ENCODE measurements at regions not wholly inside any gene's neighbourhood (a gene's known extent, or its start where the extent isn't known, plus 50 kb on each side); places are given as distances from the start of the nearest gene placed in this dataset.
"Not testable (repeated sequence)": the region's sequence is repeated elsewhere in the genome, so short reads cannot be mapped to it uniquely, and the experiment has no call there.

DNA sequence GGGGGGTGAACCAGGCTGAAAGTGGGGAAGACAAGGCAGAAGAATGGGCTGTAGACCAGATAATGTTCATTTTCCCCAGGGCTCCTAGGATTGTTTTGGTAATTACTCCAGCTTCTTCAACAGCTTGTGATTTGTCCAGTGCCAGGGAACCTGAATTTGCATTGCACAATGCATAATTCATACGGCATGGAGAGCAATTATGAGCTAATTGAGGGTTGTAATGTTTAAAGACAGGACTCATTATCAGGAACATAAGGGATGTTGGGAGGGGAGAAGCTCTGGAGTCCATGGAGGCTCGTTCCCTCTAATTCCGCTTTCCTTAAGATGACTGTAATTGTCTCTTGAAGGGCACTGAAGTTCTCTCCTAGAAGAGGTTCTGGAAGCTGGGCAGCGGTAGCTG is 405.0 kb upstream of the ZMIZ1 start:
- no peak for DNase-seq

DNA sequence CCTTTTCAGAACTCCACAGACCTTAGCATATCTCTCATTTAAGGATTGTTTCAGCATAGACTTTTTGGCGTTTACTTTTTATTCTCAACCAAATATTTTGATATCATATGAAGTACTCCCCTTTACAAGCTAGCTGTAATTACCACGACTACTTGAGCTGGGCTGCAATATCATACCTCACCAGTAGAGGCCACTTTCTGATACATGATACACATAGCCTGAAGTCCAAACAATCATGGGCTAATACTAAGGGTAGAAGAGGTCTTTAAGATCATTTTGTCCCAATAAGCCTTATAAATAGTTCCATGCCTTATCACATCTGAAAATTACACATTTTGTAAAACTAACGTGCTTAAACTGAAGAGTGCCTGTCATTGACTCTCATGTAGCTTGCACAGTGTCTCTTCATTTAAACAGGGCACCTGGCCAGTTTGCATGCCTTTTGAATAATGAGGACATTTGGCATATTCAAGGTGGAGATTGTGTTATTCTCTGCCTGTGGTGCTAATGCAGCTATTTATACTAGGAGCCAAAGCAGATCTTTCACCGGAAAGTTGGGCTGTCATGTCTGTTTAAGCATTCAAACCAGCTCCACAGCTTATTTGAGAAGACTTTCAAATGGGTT is 403.7 kb upstream of the ZMIZ1 start:
- DNase-seq, result no peak

DNA sequence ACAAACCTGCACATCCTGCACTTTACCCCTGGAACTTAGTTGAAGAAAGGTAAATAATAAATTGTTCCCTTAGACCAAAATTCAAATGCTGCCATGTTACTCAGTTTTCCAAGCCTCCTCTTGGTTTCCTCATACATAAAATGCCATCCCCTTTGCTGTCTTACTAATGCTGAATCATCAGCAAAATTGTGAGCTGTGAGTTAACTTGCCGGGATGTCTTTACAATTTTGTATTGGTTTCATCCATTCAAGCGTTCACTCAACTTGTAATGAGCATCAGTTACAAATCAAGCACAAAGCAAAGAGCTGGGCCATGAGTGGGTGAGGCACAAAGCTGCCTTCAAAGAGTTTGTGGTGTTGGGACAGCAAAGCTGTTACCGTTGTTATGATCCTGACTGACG is 395.8 kb upstream of the ZMIZ1 start:
- DNase-seq, result no peak

DNA sequence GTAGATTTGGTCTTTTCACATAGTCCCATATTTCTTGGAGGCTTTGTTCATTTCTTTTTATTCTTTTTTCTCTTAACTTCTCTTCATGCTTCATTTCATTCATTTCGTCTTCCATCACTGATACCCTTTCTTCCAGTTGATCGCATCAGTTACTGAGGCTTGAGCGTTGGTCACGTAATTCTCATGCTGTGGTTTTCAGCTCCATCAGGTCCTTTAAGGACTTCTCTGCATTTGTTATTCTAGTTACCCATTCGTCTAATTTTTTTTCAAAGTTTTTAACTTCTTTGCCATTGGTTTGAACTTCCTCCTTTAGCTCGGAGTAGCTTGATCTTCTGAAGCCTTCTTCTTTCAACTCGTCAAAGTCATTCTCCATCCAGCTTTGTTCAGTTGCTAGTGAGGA is 387.6 kb upstream of the ZMIZ1 start:
- DNase-seq, result not testable (repeated sequence)

DNA sequence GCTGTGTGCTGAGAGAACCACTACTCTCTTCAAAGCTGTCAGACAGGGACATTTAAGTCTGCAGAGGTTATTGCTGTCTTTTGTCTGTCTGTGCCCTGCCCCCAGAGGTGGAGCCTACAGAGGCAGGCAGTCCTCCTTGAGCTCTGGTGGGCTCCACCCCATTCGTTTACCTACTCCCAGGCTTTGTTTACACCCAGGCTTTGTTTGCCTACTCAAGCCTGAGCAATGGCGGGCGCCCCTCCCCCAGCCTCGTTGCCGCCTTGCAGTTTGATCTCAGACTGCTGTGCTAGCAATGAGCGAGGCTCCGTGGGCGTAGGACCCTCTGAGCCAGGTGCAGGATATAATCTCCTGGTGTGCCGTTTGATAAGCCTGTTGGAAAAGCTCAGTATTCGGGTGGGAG is 386.8 kb upstream of the ZMIZ1 start:
- not testable (repeated sequence) for DNase-seq

DNA sequence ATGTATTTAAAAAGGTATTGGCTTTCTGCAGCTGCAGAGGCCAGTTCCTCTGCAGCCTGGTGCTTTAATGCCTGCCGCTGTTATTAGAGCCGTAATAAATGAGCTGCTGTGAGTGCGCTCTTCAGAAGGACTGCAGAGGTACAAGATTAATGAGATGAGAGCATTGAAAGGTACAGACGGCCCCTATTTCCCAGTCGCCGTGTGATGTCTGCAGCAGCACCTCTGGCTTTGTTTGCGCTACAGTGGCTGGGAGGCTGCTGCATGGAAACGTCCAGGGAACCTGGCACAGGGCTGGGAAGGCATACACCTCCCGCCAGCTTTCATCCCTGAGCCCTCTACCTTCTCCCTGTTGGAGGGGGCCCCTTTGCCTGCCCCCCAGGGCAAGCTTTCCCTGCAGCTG is 383.8 kb upstream of the ZMIZ1 start:
- no peak for DNase-seq

DNA sequence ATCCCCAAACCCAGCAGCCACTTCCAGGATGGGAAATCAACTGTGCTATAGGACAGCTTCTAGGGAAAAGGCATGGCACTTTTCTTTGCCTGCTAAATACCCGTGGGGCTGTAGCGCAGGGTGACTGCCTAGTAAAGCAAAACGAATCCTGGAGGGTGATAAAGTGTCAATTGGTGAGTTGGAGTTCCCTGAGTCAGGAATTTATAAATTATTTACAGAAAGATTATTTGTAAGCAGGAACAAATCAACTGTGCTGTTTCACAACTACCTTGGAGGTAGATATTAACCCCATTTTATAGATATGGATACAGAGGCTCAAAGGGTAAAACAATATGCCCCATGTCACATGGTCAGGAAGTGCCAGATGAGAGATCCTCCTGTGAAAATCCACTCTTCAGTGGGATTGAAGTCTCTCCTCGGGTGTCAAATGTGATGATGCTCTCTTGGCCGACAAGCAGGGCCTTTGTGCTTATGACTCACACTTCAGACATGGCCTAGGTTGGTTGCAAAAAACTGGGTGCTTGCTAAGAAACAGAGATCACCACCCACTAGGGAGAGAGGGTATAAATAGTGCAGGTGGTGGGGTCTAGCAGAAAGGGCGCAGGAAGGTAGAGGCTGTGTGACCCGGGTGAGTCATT is 383.2 kb upstream of the ZMIZ1 start:
- DNase-seq, result no peak

DNA sequence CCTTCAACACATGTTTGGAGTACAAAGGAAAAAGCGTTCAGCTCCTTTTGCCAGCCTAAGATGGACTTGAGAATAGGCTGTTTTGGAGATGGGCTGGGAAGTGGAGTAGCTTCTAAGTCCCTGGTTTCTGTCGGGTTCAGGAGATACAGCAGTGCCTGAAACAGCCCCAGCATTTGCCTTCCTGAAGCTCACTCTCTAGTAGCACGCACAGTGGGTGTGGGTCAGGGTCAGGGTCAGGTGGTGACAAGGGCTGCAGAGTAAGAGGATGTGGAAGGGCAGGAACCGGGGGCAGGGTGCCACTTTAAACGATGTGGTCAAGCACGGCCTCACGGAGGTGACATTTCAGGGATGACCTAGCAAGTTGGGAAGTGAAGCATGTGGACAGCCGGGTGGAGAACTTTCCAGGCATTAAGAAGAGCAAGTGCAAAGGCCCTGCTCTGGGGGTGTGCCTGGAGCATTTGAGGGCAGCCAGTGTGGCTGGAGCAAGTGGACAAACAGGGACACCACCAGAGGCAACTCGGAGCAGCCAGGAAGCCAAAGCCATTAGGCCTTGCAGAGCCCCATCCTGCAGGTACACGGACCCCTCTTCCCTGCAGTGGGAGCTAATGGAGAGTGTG is 382.2 kb upstream of the ZMIZ1 start:
- DNase-seq, result no peak

DNA sequence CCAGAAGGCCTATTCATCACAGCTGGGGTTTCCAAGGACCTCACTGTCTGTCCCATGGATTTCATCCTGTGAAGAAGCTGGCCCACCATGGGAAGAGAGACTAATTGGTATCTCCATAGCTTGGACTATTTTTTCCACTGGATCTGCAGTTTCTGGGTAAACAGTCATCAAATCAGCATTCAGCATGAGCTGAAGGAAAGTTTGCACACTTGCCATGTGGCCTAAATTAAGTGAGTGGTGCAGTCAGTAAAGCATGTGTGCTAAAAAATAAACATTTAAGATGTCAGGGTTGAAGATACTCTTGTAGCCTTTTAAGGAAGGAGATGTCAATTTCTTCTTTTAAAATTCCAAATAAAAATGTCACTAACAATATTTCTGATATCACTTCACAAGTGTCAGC is 381.1 kb upstream of the ZMIZ1 start:
- DNase-seq, result no peak

DNA sequence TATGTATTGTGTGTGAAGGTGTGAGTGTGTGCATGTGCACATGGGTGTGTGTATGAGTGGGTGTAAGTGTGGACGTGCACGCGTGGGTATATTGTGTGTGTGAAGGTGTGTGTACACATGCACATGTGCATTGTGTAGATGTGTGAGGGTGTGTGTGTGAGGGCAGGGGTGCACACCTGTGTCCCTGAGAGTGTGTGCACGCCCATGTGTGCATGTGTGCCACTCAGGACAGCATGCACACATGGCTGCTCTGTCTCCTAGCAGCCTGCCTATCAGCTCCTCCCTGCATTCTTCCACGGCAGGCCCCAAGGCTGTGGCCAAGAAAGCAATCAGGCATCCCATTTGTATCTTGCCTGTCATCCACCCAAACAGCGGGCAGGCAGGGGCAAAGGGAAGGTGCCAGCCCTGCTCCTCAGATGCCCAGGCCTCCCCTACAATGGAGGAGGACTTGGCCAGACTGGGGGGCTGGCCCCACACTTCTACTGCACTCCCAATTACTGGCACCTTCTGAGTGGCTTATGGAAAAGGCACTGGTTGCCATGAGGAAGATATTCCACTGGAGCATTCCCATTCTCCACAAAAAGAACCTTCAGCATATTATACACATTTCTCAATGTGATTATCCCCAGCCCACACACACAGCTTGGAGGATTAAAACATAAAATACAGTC is 380.4 kb upstream of the ZMIZ1 start:
- no peak for DNase-seq

DNA sequence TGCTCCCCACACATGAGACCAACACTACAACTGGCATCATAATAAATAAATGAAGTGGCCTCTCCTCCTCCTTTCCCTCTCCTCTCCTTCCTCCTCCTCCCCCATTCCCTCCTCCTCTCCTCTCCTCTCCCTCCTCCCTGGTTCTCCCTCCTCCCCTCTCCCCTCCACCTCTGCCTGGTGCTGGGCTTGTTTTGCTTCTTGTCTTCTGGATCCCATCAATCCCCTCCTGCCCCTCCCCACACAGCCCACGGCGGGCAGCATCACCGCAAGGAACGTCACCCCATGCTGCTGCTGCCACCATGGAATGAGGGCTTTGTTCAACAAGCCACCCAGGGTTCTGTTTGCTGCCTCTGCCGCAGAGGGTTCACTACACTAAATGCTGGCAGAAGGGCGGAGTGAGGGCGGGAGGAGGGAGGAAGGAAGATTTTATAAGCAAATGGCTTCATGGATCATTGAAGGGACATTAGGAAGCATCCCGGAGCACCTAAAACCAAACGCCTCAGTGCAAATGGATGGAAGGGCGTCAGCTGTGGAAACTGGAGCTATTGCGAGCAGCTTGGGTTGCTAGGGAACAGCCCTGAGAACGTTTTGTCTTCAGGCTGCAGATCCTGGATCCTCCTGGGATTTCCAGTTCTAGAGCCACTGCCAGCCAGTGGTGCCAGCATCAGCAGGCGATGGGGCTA is 379.7 kb upstream of the ZMIZ1 start:
- no peak for DNase-seq

DNA sequence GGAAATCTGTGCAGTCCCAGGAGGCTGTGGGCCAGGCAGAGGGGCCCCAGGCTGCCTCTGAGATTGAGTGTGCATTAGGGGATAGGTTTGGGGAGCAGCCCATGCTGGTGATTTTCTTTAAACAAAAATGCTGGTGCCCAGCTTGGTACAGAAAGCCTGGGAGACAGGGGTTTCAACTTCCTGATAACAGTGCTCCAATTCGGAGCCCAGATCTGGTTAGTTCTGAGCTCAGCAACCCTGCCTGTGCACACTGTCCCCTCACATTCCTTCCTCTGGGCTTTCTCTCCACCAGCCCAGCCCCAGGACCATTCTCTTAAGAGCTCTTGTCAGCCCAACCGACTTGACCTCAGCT is 379.2 kb upstream of the ZMIZ1 start:
- DNase-seq, result no peak

DNA sequence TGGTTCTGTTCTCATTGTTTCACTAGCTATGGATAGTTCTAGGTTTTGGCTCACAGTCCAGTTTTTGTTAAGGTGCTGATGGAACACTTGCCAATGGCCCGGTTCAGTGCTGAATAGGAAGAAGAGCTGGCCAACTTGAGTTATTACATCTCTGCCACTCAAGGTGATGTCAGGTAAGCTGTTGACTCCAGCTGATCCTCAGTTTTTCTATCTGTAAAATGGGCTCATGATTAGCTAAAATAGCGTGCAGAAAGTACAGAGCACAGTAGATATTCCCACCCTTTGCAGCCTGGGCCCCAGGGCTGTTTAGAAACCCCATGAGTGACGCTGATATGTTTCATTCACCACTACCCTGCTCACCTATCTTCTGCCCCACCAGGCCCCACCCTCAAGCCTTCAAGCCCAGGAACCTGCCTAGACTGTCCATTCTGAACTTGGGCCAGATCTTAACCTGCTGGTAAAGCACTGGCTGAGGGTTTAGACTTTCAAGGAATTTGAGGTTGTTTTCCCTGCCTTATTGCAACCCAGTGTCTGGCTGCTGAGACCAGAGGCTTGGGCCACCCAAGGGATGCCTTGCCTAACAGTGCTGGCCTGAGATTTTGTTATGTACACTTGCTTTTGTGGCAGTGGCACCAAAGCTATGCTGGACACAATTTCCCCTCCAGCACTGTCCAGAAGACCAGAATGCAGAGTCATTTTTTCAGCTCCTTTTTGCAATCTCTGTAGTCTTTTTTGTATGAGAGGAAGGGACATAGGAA is 378.2 kb upstream of the ZMIZ1 start:
- DNase-seq, result no peak

DNA sequence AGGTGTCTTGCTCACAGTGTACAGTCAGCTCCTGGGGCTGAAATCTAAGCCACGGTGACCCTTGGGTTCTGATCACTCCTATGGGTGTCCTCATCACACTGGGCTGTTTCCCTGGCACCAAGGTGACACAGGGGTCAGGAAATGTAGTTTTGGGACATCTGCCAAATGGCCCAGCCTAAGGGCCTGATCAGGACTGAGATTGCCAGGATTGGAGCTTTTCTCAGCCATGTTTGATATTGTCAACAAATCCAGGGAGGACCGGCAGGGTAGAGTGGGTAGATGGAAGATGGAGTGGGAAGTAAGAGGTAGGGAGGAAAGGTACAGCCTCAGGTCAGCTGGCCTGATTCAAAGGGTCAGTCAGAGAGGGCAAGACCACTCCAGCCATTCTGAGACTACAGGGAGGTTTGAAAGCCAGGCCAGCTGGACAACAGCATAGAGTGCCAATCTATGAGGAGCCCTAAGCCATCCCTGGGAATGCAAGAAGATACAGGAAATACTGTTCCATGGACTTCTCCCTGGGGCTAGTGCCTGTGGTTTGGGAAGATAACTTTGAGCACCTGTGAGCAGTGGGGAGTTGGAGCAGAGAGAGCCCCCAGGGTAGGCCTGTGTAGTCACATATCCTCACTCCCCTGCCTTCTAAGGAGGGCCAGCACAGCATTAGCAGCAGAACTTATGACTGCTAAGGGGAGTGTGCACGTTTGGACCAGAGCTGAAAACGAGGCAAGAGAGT is 377.3 kb upstream of the ZMIZ1 start:
- no peak for DNase-seq

DNA sequence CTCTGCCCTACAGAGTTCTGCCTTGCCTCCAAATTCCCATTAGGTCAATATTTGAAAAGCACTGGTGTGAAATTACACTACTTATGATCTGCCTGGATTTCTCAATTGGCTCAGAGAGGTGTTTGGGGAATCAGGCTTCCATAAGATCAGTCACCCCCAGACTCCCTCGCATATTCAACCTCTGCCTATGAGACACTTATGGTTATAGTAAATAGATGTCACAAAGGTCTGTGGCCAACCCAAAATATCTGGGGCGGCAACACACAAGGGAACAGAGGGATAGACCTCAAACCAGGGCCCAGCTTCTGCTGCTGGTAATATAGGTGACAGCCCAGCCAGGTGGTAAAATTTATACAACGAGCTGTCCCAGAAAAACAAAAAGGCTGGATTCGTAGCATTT is 376.7 kb upstream of the ZMIZ1 start:
- DNase-seq, result no peak

DNA sequence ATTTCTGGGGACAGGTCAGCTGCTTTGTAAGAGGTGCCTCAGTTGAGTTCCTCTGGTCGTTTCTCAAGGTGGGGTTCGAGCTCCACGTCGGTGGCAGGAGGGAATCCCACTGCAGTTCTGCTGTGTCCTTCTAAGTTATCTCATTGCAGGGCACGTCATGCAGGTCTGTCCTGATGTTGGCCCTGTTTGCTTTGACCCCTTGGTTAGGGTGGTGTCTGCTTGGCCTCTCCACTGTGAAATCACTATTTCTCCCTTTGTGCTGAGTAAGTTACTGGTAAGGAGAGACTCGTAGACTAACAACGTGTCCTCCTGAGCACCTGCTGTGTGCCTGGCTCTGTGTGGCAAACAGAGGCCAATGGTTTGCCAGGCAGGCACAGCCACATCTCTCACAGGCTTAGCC is 372.9 kb upstream of the ZMIZ1 start:
- DNase-seq, result no peak

DNA sequence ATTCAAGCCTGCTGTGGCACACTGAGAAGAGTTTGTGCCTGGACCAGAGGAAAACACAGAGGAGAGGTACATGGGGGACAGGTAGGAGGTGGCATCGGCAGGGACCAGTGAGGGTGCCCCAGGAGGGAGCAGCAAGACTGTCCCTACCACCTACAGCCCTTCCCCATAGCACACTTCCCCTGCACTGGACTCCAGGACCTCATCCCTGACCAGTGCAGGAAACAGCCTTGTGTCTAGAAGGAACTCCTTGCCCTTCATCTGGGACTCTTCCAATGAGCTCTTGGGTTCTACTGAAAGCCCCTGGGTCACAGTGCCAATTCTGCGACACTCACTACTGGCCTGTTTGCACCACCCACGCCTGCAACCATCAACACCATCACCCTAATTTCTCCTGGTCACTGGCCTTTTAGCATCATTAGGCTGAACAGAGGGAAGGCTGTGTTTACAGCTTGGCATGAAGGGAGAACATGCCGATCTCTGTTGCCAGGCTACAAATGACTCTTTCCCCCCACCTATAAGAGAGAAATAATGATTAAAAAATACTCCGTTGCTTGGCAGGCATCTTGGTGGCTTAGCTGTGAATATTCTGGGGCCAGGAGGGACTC is 371.9 kb upstream of the ZMIZ1 start:
- no peak for DNase-seq

DNA sequence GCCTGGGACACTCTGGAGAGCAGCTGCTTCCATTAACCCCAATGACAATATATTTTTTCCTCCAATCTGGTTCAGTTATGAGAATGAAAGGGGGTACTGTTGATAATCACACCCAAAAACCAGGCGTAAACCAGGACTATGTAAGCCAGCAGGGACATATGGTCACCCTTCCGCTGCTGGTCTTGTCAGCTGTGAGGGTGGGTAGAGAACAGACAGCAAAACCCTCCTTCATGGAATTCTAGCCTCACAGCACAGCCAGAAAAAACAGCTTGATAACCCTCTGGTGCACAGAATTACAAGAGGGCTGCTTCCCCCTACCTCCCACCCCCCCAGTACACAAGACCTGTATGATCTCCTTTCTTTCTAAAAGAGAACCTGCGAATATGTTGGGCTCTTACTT is 368.8 kb upstream of the ZMIZ1 start:
- no peak for DNase-seq

DNA sequence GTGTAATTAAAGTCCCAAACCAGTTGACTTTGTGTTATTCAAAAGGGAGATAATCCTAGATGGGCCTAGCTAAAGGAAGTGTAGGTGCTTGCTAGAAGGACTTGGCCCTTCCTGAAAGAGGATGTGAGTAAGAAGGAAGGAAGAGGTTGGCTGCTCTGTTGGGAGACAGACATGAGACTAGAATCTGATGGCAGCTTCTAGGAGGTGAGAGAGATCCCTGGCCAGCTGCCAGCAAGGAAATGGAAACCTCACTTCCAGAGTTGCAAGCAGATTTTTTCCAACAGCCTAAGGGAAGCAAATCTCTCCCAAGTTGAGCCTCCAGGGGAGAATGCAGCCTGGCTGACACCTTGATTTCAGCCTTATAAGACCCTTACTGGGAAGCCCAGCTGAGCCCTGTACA is 368.4 kb upstream of the ZMIZ1 start:
- DNase-seq, result no peak

DNA sequence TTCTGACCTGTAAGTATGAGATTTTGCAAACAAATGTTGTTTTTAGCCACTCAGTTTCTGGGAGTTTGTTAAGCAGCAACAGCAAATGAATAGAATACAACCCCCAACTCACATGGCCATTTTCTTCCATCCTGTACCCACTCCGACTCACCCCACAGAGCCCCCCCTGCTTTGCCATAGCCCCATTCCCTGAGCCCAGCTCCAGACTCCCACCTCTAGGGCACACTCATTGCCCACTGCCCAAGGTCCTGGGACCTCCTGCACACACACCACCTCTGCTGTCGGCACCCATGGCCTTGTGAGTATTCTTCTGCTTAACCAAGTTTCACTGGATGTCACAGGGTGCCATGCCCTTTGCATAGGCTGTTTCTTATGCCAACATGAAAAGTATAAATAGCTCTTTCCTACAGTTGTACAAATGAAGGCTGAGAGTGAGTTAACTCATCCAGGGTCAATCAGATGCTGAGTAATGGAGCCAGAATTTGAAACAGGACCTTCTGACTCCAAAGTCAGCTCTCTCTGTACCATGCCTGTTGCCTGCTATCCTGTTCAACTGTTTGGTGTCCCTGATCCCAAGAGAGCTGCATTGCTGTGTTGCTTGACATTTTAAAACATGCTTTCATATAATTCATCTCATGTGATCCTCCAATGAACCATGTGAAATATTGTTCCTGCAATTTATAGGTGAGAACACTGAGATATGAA is 367.8 kb upstream of the ZMIZ1 start:
- no peak for DNase-seq

DNA sequence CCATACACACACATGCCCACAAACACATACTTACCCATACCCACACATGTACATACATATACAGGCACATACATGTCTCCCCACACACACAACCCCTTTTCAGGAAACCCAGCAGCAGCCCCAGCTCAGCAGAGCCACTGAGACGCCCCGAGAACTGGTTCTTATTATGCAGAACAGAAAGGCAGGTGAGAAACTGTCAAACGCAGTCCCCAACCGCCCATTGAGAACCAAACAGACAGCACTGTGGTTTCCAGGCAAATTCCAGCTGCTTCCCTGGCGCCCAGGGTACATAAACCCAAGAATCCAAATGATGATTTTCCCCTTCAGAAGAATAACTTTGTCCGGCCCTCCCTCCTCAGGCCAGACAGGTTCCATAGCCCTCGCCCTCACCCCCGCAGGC is 366.6 kb upstream of the ZMIZ1 start:
- no peak for DNase-seq
